ENCODE measurements at regions not wholly inside any gene's neighbourhood (a gene's known extent, or its start where the extent isn't known, plus 50 kb on each side); places are given as distances from the start of the nearest gene placed in this dataset.
"Not testable (repeated sequence)": the region's sequence is repeated elsewhere in the genome, so short reads cannot be mapped to it uniquely, and the experiment has no call there.

DNA sequence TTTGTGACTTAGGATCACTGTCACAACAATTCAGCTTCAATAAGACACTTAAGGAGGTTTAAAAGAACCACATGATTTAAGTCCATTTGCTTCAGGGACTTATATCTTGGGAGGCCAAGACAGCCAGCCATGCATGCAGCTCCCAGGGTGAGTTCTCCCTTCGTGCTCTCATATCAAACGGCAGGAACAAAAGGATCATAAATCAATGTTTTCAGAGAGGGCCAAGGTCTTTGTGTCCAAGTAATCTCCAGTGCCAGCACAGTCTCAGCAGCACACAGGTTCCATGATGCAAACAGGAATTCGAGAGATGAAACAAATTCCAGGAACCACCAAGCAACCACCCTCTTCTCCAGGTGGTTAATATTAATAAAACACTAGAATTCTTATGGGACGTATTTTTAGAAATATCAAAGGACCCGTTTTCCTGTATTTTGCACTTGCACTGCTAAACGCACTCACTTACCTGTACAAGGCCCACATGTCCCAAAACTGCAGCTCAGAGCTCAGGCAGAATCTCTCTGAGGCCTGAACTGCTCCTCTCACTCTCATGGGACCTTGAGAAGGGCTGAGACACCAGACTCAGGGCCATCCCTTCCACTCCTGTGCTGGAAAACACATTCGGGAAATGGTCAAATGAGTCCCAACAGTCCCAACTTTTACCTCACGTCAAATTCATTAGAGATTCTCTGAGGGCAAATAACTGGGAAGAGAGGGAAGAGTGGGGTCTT is 100.0 kb upstream of the RAB4A start:
- no CpG with 5 or more reads among the region's 8 CpGs for WGBS (ENCODE audit: extremely low coverage, insufficient coverage, low lambda C conversion rate)
- Histone ChIP-seq H3K27me3 (ENCODE audit: insufficient read depth, low read length, poor library complexity) (no peaks in the 10 kb centered on the region), H3K36me3 (ENCODE audit: control insufficient read depth, insufficient read depth, low read length) (no peaks in the 10 kb centered on the region), H4K5ac (ENCODE audit: low read length) (no peak overlapping the region), H2BK5ac (ENCODE audit: low read length) (no peak overlapping the region), H3K4me3 (ENCODE audit: low read length) (no peak overlapping the region), H4K8ac (ENCODE audit: low read depth, low read length) (no peak overlapping the region), H3K27ac (ENCODE audit: low read depth, low read length) (no peak overlapping the region), H3K79me1 (ENCODE audit: low read length) (no peaks in the 10 kb centered on the region), H3K9ac (ENCODE audit: low read length) (no peak overlapping the region), H2BK120ac (ENCODE audit: low read depth, low read length) (no peak overlapping the region), H3K23ac (ENCODE audit: low read length) (no peak overlapping the region), H3K4me1 (ENCODE audit: control insufficient read depth, low read depth, low read length) (no peaks in the 10 kb centered on the region), H2BK15ac (replicated peaks; ENCODE audit: low read depth) (no peak overlapping the region), H3K4ac (ENCODE audit: low read depth, low read length) (no peak overlapping the region), H3K79me2 (ENCODE audit: control insufficient read depth, insufficient read depth, low read length) (no peaks in the 10 kb centered on the region), H2AK5ac (ENCODE audit: low read length) (no peak overlapping the region), H3K56ac (ENCODE audit: low read length) (no peak overlapping the region), H3K18ac (ENCODE audit: low read length) (no peak overlapping the region), H3K4me2 (ENCODE audit: low read length) (no peak overlapping the region)
- DNase-seq: no peak

DNA sequence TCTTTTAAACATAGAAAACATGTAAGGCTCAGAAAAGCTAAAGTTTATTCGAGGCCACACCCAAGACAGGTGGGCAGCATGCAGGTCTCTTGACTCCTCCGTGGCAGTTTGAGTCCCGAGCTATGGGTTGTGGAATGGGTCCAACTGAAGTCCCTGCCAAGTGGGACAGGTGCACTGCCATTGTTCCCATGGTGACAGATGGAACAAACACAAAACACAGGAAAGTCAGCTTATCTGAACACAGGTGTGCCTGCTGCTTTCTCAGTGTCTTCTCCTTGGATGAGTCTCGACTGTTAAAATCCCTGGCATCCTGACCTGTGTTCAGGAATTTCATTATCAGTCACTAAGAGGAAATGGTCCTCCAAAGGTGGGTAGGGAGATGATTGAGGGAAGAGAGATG is 99.0 kb upstream of the RAB4A start:
- H3K9ac ChIP-seq (ENCODE audit: low read length): no peak overlapping the region
- no CpG with 5 or more reads among the region's 4 CpGs for WGBS (ENCODE audit: extremely low coverage, insufficient coverage, low lambda C conversion rate)
- no peaks in the 10 kb centered on the region for H3K4me1 ChIP-seq (ENCODE audit: control insufficient read depth, low read depth, low read length)
- H3K79me2 ChIP-seq (ENCODE audit: control insufficient read depth, insufficient read depth, low read length): no peaks in the 10 kb centered on the region
- no peak overlapping the region for H3K56ac ChIP-seq (ENCODE audit: low read length)
- no peaks in the 10 kb centered on the region for H3K36me3 ChIP-seq (ENCODE audit: control insufficient read depth, insufficient read depth, low read length)
- no peak overlapping the region for H3K27ac ChIP-seq (ENCODE audit: low read depth, low read length)
- no peak overlapping the region for H2BK5ac ChIP-seq (ENCODE audit: low read length)
- H3K79me1 ChIP-seq (ENCODE audit: low read length): no peaks in the 10 kb centered on the region
- no peak overlapping the region for H3K18ac ChIP-seq (ENCODE audit: low read length)
- no peaks in the 10 kb centered on the region for H3K27me3 ChIP-seq (ENCODE audit: insufficient read depth, low read length, poor library complexity)
- H3K23ac ChIP-seq (ENCODE audit: low read length): no peak overlapping the region
- DNase-seq: peak; percentile 59
- no peak overlapping the region for H3K4me3 ChIP-seq (ENCODE audit: low read length)
- no peak overlapping the region for H3K4ac ChIP-seq (ENCODE audit: low read depth, low read length)
- no peak overlapping the region for H4K5ac ChIP-seq (ENCODE audit: low read length)
- no peak overlapping the region for H2AK5ac ChIP-seq (ENCODE audit: low read length)
- no peak overlapping the region for H2BK120ac ChIP-seq (ENCODE audit: low read depth, low read length)
- H2BK15ac ChIP-seq (replicated peaks; ENCODE audit: low read depth): no peak overlapping the region
- no peak overlapping the region for H3K4me2 ChIP-seq (ENCODE audit: low read length)
- H4K8ac ChIP-seq (ENCODE audit: low read depth, low read length): no peak overlapping the region

GRCh38 chr1:229173491-229174476 is 97.1 kb upstream of the RAB4A start:
- H4K8ac ChIP-seq (ENCODE audit: low read depth, low read length); H2AK5ac ChIP-seq (ENCODE audit: low read length); H3K4me2 ChIP-seq (ENCODE audit: low read length); H3K27me3 ChIP-seq (ENCODE audit: insufficient read depth, low read length, poor library complexity); H3K4me1 ChIP-seq (ENCODE audit: control insufficient read depth, low read depth, low read length); H2BK15ac ChIP-seq (replicated peaks; ENCODE audit: low read depth); H3K79me1 ChIP-seq (ENCODE audit: low read length); H2BK5ac ChIP-seq (ENCODE audit: low read length); H3K4me3 ChIP-seq (ENCODE audit: low read length); H3K36me3 ChIP-seq (ENCODE audit: control insufficient read depth, insufficient read depth, low read length); H3K9ac ChIP-seq (ENCODE audit: low read length); H4K5ac ChIP-seq (ENCODE audit: low read length); H3K23ac ChIP-seq (ENCODE audit: low read length); H3K27ac ChIP-seq (ENCODE audit: low read depth, low read length); H2BK120ac ChIP-seq (ENCODE audit: low read depth, low read length); H3K79me2 ChIP-seq (ENCODE audit: control insufficient read depth, insufficient read depth, low read length): not testable (repeated sequence)
- H3K4ac ChIP-seq (ENCODE audit: low read depth, low read length): peak overlapping the region; percentile 78
- H3K18ac ChIP-seq (ENCODE audit: low read length): peak overlapping the region; percentile 33
- peak; percentile 19 for DNase-seq
- no CpG with 5 or more reads among the region's 14 CpGs for WGBS (ENCODE audit: extremely low coverage, insufficient coverage, low lambda C conversion rate)
- peak overlapping the region; percentile 67 for H3K56ac ChIP-seq (ENCODE audit: low read length)

DNA sequence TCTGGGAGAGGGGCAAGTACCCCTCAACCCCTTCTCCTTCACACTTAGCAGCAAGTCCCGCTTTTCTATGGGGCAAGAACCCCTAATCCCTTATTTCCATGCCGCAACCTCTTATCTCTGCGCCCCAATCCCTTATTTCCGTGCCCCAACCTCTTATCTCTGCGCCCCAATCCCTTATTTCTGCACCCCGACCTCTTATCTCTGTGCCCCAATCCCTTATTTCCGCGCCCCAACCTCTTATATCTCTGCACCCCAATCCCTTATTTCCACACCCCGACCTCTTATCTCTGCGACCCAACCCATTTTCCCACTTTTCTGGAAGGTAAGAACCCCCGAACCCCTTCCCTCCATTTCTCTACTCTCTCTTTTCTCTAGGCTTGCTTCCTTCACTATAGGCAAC is 95.6 kb upstream of the RAB4A start:
- not testable (repeated sequence) for H3K4me2 ChIP-seq (ENCODE audit: low read length); H2BK15ac ChIP-seq (replicated peaks; ENCODE audit: low read depth); H4K8ac ChIP-seq (ENCODE audit: low read depth, low read length); H3K27me3 ChIP-seq (ENCODE audit: insufficient read depth, low read length, poor library complexity); H3K23ac ChIP-seq (ENCODE audit: low read length); H3K4ac ChIP-seq (ENCODE audit: low read depth, low read length); H3K4me1 ChIP-seq (ENCODE audit: control insufficient read depth, low read depth, low read length); DNase-seq; H3K27ac ChIP-seq (ENCODE audit: low read depth, low read length); H4K5ac ChIP-seq (ENCODE audit: low read length); H3K79me1 ChIP-seq (ENCODE audit: low read length); H3K79me2 ChIP-seq (ENCODE audit: control insufficient read depth, insufficient read depth, low read length); H3K56ac ChIP-seq (ENCODE audit: low read length); H2BK5ac ChIP-seq (ENCODE audit: low read length); H3K36me3 ChIP-seq (ENCODE audit: control insufficient read depth, insufficient read depth, low read length); H3K4me3 ChIP-seq (ENCODE audit: low read length); H2AK5ac ChIP-seq (ENCODE audit: low read length); H3K9ac ChIP-seq (ENCODE audit: low read length)
- no CpG with 5 or more reads among the region's 11 CpGs for WGBS (ENCODE audit: extremely low coverage, insufficient coverage, low lambda C conversion rate)
- Histone ChIP-seq H2BK120ac (ENCODE audit: low read depth, low read length) (peak overlapping the region; percentile 23), H3K18ac (ENCODE audit: low read length) (peak overlapping the region; percentile 9)

DNA sequence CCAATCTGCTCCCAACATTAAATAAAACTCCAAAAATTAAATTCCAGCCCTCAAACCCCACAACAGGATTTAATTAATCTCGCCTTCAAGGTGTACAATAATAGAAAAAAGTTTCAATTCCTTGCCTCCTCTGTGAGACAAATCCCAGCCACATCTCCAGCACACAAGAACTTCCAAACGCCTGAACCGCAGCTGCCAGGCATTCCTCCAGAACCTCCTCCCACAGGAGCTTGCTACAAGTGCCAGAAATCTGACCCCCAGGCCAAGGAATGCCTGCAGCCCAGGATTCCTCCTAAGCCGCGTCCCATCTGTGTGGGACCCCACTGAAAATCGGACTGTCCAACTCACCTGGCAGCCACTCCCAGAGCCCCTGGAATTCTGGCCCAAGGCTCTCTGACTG is 94.5 kb upstream of the RAB4A start:
- H3K4me3 ChIP-seq (ENCODE audit: low read length); H2AK5ac ChIP-seq (ENCODE audit: low read length); H3K9ac ChIP-seq (ENCODE audit: low read length); H2BK15ac ChIP-seq (replicated peaks; ENCODE audit: low read depth); H4K8ac ChIP-seq (ENCODE audit: low read depth, low read length); H3K27ac ChIP-seq (ENCODE audit: low read depth, low read length); H3K18ac ChIP-seq (ENCODE audit: low read length); H3K36me3 ChIP-seq (ENCODE audit: control insufficient read depth, insufficient read depth, low read length); H3K4me1 ChIP-seq (ENCODE audit: control insufficient read depth, low read depth, low read length); H3K79me1 ChIP-seq (ENCODE audit: low read length); H3K79me2 ChIP-seq (ENCODE audit: control insufficient read depth, insufficient read depth, low read length); H3K27me3 ChIP-seq (ENCODE audit: insufficient read depth, low read length, poor library complexity); H2BK5ac ChIP-seq (ENCODE audit: low read length); H4K5ac ChIP-seq (ENCODE audit: low read length); DNase-seq; H3K4me2 ChIP-seq (ENCODE audit: low read length); H2BK120ac ChIP-seq (ENCODE audit: low read depth, low read length); H3K23ac ChIP-seq (ENCODE audit: low read length); H3K4ac ChIP-seq (ENCODE audit: low read depth, low read length): not testable (repeated sequence)
- WGBS (ENCODE audit: extremely low coverage, insufficient coverage, low lambda C conversion rate): no CpG with 5 or more reads among the region's 6 CpGs
- H3K56ac ChIP-seq (ENCODE audit: low read length): peak overlapping the region; percentile 25

All from mesendoderm (in vitro differentiated cells).